Vagina (tissue), 2 donors: ENCODE measurements at regions not wholly inside any gene's neighbourhood (a gene's known extent, or its start where the extent isn't known, plus 50 kb on each side); places are given as distances from the start of the nearest gene placed in this dataset.

Experiments used
- POLR2A ChIP-seq, 2 donors: fragments of 450-650 bp; IDR thresholded peaks; one replicate each; pipeline ENCODE4 v1.6.1; 2017; ENCODE audit warnings: antibody characterized with exemption in 2 of 2, mild to moderate bottlenecking in 2 of 2, moderate library complexity in 2 of 2
- POLR2AphosphoS5 ChIP-seq, 2 donors: sonication (generic); formaldehyde crosslinking; IDR thresholded peaks; one replicate each; pipeline ENCODE4 v1.9.0; 2017; ENCODE audit warnings: antibody characterized with exemption in 2 of 2, mild to moderate bottlenecking in 2 of 2, low read depth in 1 of 2; ENCODE audit not compliant: insufficient read depth in 1 of 2
- TF ChIP-seq, protein P1 (sequence below), 3 experiments: fragments of 450-650 bp in 2 of 3; fragments of 200-600 bp in 1 of 3; sonication (generic) in 1 of 3; IDR thresholded peaks; one replicate each; pipeline ENCODE4 v1.5.1; 2017 to 2019; ENCODE audit warnings: antibody characterized with exemption in 3 of 3, mild to moderate bottlenecking in 2 of 3, moderate library complexity in 2 of 3

DNA sequence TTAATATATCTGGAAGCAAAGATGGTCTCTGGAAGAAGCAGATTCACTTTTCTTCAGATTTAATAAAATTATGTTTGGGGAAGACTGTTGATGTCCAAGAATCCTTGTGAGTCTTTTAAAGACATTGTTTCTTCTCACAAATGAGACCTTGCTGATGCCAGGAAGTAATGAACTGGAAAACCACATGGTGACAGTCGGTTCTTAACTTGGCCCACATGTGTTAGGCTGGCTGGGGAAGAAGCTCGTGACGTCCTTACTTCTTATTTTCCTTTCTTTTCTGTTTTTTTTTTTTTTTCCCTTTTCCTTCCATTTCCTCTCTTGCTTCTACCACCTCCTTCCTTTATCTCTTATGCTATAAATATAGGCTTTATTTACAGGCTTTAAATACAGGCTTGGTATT, 950.2 kb downstream of the BCL11B start:
- TF ChIP-seq POLR2A (IDR thresholded peaks at IDR 0.05), result no peak
- TF ChIP-seq, protein P1, sequence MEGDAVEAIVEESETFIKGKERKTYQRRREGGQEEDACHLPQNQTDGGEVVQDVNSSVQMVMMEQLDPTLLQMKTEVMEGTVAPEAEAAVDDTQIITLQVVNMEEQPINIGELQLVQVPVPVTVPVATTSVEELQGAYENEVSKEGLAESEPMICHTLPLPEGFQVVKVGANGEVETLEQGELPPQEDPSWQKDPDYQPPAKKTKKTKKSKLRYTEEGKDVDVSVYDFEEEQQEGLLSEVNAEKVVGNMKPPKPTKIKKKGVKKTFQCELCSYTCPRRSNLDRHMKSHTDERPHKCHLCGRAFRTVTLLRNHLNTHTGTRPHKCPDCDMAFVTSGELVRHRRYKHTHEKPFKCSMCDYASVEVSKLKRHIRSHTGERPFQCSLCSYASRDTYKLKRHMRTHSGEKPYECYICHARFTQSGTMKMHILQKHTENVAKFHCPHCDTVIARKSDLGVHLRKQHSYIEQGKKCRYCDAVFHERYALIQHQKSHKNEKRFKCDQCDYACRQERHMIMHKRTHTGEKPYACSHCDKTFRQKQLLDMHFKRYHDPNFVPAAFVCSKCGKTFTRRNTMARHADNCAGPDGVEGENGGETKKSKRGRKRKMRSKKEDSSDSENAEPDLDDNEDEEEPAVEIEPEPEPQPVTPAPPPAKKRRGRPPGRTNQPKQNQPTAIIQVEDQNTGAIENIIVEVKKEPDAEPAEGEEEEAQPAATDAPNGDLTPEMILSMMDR (IDR thresholded peaks at IDR 0.05), result no peak
- TF ChIP-seq POLR2AphosphoS5 (IDR thresholded peaks at IDR 0.05; ENCODE audit: insufficient read depth in 1 of 2, low read depth in 1 of 2), result no peak
